Fibroblast of skin of scalp (primary cell): ENCODE measurements at regions not wholly inside any gene's neighbourhood (a gene's known extent, or its start where the extent isn't known, plus 50 kb on each side); places are given as distances from the start of the nearest gene placed in this dataset.

Experiments
- DNase-seq: peaks from one replicate; pipeline ENCODE4 v3.0.0-alpha.2; 2013

GRCh38 chr3:139778682-139779233 is 101.0 kb upstream of the NMNAT3 start:
- peak; percentile 19 for DNase-seq

- peak; percentile 49 for DNase-seq
Measured at GRCh38 chr3:139774560-139775302, 97.0 kb upstream of the NMNAT3 start.

- peak; percentile 87 for DNase-seq
Measured at GRCh38 chr3:139772539-139773500, 95.0 kb upstream of the NMNAT3 start.

DNA sequence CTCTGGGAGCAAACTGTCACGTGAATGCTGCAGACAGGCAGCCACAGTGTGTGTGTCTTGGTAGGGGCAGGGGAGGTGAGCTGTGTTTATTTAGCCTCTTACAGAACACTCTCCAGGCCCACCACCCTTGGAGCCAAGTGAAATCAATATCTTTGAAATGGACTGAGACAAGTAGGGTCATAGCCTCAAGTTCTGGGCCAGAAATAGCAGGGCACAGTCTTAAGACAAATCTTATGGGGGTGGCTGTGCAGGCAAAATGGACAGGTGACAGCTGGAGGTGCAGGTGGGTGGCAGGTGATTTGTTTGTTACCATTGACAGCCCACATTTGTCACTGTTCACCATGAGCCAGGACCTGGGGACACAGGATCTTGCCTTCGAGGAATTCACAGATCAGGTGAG is 93.6 kb upstream of the NMNAT3 start:
- no peak for DNase-seq

DNA sequence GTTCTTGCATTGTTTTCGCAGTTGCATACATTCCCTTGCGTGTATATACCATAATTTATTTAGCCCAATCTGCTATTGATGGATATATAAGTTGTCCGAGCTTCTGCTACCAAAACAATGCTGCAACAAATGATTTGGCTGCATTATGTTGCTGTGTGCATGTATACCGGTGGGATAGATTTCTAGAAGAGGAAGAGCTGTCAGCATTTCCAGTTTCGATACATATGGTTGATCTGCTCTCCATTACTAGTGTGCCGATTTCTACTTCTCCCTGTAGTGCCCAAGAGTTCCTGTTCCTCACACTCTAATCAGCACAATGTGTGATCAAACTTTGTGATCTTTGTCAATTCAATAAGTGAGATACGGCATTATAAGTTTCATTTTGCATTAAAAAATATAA is 92.8 kb upstream of the NMNAT3 start:
- DNase-seq = no peak

GRCh38 chr3:139769796-139770195 is 92.0 kb upstream of the NMNAT3 start:
- DNase-seq = no peak

DNA sequence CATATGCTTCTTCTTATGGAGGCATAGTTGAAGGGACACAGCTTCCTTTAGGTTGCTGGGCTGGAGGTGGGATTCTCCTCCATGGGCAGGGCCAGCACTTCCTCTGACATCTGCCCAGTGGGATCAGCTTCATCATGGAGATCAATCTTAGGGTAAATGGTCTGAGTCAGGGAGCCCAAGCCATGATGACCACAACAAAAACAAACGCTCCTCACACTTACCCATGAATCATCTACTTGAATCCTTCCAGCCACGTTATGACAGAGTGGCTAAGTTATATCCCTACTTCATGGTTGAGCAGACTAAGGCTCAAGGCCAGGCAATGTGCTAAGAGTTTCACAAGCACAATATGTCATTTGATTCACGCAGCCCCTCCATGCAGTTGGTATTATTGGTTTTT is 87.2 kb upstream of the NMNAT3 start:
- DNase-seq = peak; percentile 73

DNA sequence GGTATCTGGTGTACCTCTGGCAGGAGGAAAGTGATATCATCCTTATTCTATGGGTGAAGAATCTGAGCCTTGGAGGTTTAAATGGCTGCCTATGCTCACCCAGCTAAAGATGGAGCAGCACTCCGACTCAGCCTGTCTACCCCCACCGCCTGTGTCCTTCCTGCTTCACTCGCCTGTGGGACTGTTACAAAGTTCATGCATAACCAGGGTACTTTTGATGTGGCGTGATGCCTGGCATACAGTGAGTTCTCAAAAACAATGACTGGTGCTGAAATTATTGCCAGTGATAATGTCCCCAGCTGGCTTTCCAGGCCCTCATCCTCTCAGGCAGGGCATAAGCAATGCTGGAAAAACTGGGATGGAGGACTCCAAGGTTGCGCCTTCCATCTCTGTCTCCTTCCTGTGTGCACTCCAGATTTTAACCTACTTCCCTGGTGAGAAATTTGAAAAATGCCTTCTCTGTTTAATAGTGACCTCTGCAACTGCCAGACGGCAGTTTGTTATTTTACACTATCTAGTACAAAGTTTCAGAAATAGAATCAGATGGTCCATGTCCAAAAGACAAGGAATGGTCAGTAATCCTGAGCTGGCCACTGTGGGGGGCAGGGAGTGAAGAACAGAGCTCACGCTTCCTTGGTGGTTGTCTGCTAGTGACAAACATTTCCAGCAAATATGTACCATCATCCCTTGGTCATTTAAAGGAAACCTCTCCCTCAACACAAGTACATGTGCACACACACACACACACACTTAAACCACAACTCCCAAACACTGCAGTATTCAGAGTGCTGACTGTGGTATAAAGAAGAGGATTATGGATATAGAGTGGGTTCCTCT is 86.5 kb upstream of the NMNAT3 start:
- no peak for DNase-seq

- no peak for DNase-seq
Measured at GRCh38 chr3:139762302-139762701, 84.5 kb upstream of the NMNAT3 start.

GRCh38 chr3:139759470-139759869 is 81.7 kb upstream of the NMNAT3 start:
- no peak for DNase-seq

GRCh38 chr3:139758654-139759291 is 81.0 kb upstream of the NMNAT3 start:
- peak; percentile 77 for DNase-seq

DNA sequence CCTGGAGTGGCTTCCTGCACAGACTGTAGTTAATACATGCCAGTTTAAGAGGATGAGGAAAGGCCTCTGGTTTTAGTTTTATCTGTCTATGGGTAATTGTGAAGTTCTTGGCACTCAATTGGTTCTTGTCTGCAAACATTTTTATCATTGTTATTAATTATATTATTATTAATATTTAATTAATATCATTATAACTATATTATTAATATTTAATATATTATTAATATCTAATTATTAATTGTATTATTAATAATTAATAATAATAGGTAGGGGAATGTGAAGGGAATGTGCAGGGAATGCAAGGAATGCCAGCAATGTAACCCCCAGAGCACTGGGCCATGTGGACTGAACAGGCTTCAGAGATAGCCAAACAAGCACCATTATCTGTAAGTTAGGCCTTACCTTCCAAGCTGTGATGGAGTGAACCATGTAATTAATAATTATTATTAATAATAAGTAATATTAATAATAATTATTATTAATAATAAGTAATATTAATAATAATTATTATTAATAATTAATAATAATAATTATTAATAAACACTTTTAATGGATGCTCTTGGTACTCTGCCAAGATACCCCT is 79.8 kb upstream of the NMNAT3 start:
- no peak for DNase-seq

- no peak for DNase-seq
Measured at GRCh38 chr3:139756529-139757103, 78.8 kb upstream of the NMNAT3 start.

- DNase-seq = no peak
Measured at GRCh38 chr3:139755551-139755950, 77.8 kb upstream of the NMNAT3 start.

DNA sequence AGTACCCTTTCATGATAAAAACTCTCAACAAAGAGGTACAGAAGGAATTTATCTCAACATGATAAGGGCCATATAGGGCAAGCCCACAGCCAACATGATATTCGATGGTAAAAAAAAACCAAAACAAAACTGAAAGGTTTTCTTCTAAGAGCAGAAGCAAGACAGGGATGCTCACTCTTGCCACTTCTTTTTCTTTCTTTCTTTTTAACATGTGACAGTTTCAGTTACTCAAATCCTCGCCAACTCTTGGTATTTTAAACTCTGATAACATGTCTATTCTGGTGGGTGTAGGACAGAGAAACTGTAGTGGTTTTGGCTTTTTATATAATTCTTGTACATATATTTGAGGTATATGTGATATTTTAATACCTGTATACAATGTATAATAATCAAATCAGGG is 74.0 kb upstream of the NMNAT3 start:
- DNase-seq = no peak

- DNase-seq = no peak
Measured at GRCh38 chr3:139746481-139746880, 68.7 kb upstream of the NMNAT3 start.

DNA sequence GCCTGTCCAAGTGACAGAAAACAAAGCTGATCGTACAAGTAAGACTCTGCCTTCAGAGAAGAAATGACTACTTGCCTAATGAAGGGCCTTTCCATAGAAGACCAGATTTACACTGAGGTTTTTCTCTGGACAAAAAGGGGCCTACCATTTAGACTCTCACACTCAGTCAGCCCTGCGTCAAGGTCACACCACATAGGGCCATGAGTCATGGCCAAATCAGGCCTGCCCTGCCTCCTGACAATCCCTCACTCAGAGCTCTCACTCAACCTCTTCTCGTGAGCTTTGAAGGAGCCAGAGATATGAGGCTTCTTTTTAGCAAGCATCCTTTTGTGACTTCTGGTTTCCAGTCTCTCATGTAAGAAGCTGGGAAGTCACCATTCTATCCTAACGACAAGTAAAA is 68.1 kb upstream of the NMNAT3 start:
- peak; percentile 3 for DNase-seq

DNA sequence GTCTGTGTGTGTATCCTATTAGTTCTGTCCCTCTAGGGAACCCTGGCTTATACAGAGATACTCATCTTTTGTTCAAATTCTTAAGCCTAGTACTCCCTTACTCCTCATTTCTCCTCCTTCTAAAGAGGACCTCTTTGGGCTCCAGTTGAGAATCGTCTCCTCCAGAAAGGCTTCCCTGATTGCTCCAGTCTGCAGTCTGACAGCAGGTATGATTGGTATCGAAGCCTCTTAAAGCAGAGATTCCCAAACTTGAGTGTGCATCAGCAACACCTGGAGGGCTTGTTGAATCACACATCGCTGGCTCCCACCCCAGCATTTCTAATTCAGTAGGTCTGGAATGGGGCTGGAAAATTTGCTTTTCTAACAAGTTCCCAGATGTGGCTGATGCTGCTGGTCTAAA is 60.9 kb upstream of the NMNAT3 start:
- DNase-seq = no peak

- DNase-seq = no peak
Measured at GRCh38 chr3:139737682-139738361, 60.0 kb upstream of the NMNAT3 start.

- DNase-seq = no peak
Measured at GRCh38 chr3:139735191-139735590, 57.4 kb upstream of the NMNAT3 start.

DNA sequence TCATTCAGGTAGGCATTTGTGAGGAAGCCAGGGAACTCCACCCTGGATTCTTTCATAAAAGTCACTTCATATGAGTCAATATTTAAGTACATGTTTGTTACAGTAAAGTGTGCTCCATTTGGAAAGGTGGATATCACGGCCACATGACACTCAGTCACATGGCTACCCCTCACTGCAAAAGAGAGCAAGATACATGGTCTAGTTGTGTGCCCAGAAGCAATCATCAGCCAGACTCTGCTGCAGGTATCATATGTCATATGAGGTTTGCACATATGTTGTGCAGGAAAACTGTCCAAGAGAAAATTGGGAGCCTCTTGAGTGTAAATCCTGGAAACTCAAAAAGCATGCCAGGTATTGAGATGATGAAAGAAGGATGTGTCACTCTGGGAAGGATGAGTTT is 55.0 kb upstream of the NMNAT3 start:
- DNase-seq = no peak
